ENCODE measurements at regions not wholly inside any gene's neighbourhood (a gene's known extent, or its start where the extent isn't known, plus 50 kb on each side); places are given as distances from the start of the nearest gene placed in this dataset.

DNA sequence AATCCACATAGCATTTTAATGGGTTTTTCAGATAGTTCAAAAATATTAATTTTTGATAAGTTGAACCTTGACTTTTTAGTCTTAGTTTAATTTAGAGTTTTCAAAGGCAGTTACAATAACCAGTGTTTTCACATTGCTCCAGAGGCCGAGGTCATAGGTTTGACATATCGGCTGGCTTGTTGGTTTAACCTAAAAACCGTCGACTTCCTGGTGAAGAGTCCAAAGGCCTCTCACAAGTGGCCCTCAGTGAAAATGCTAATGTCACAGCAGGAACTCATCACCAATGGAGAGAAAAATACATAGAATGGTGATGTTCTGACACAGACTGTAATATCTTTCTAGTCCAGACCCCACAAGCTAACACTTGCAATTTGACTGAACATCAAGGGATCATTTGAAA lies 642.3 kb downstream of the PLOD2 start:
- Mint-ChIP-seq H3K36me3 (ENCODE audit: low read depth) (peaks cover 5% of the 10 kb centered on the region; the same call in 2 of the 3 replicates), H3K9me3 (no peaks in the 10 kb centered on the region; the same call in 2 of the 3 replicates), H3K27me3 (ENCODE audit: insufficient read depth, low read depth, poor library complexity) (peaks cover 2% of the 10 kb centered on the region), H3K27ac (no peak overlapping the region), H3K4me1 (peaks cover 9% of the 10 kb centered on the region), H3K4me3 (no peak overlapping the region)
- Histone ChIP-seq H3K4me1 (ENCODE audit: insufficient read depth) (peaks cover 8% of the 10 kb centered on the region; the same call in 1 of the 2 replicates), H3K4me3 (no peak overlapping the region), H2AFZ (no peak overlapping the region), H3K27ac (ENCODE audit: low read depth) (no peak overlapping the region), H3K36me3 (ENCODE audit: insufficient read depth) (no peaks in the 10 kb centered on the region), H3K27me3 (ENCODE audit: insufficient read depth) (no peaks in the 10 kb centered on the region), H3K79me2 (replicated peaks; ENCODE audit: insufficient read depth) (no peaks in the 10 kb centered on the region), H3K4me2 (peak overlapping the region; percentile 20; the same call in 1 of the 2 replicates), H4K20me1 (replicated peaks; ENCODE audit: insufficient read depth) (no peaks in the 10 kb centered on the region), H3F3A (replicated peaks; ENCODE audit: low read depth) (no peaks in the 10 kb centered on the region), H3K9me2 (ENCODE audit: insufficient read depth) (peaks cover 13% of the 10 kb centered on the region)
- no peak for ATAC-seq
- TF ChIP-seq, protein P1, sequence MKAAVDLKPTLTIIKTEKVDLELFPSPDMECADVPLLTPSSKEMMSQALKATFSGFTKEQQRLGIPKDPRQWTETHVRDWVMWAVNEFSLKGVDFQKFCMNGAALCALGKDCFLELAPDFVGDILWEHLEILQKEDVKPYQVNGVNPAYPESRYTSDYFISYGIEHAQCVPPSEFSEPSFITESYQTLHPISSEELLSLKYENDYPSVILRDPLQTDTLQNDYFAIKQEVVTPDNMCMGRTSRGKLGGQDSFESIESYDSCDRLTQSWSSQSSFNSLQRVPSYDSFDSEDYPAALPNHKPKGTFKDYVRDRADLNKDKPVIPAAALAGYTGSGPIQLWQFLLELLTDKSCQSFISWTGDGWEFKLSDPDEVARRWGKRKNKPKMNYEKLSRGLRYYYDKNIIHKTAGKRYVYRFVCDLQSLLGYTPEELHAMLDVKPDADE (IDR thresholded peaks at IDR 0.05) = no peak
- TF ChIP-seq EZH2phosphoT487 (IDR thresholded peaks at IDR 0.05; ENCODE audit: unreplicated experiment) (no peak), EZH2 (IDR thresholded peaks at IDR 0.05; ENCODE audit: low read depth, unreplicated experiment) (no peak), JUNB (IDR thresholded peaks at IDR 0.05; ENCODE audit: unreplicated experiment) (no peak), CREB1 (CRISPR knock-in tag; IDR thresholded peaks at IDR 0.05; ENCODE audit: low read depth) (no peak), ZNF331 (CRISPR knock-in tag; IDR thresholded peaks at IDR 0.05; ENCODE audit: low read depth) (no peak)
- DNase-seq (ENCODE audit: low spot score) = peak; percentile 9

DNA sequence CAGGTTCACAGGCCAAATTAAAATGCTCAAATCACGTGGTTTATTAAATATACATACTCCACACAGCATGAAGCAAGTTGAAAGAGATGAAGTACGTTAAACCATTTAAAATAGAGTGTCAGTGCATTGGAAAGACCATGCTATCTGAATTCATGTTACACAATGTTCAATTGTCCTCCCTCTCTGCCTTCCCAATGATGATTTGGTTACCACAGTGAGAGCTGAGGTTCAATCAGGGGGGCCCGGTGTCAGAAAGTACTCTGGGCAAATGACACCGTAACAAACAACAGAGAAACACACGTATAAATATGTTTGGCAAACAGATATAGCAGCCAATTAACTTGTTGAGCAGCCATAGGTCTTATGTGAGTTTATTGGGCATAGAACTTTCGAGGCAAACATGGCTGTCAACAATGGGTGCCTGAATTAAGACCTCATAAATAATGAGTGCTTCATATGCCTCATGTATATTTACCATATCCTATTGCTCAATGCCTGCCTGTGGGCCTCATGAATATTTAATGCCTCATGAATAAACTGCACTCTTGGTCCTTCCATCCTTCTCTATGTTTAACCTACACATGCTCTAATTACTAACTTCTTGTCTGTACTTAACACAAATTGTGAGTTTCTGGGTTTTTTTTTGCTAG lies 641.5 kb downstream of the PLOD2 start:
- Mint-ChIP-seq H3K4me3 (no peak overlapping the region), H3K4me1 (peaks cover 9% of the 10 kb centered on the region), H3K36me3 (ENCODE audit: low read depth) (peaks cover 5% of the 10 kb centered on the region; the same call in 2 of the 3 replicates), H3K9me3 (no peaks in the 10 kb centered on the region; the same call in 2 of the 3 replicates), H3K27me3 (ENCODE audit: insufficient read depth, low read depth, poor library complexity) (peaks cover 2% of the 10 kb centered on the region), H3K27ac (no peak overlapping the region)
- TF ChIP-seq, protein P2, sequence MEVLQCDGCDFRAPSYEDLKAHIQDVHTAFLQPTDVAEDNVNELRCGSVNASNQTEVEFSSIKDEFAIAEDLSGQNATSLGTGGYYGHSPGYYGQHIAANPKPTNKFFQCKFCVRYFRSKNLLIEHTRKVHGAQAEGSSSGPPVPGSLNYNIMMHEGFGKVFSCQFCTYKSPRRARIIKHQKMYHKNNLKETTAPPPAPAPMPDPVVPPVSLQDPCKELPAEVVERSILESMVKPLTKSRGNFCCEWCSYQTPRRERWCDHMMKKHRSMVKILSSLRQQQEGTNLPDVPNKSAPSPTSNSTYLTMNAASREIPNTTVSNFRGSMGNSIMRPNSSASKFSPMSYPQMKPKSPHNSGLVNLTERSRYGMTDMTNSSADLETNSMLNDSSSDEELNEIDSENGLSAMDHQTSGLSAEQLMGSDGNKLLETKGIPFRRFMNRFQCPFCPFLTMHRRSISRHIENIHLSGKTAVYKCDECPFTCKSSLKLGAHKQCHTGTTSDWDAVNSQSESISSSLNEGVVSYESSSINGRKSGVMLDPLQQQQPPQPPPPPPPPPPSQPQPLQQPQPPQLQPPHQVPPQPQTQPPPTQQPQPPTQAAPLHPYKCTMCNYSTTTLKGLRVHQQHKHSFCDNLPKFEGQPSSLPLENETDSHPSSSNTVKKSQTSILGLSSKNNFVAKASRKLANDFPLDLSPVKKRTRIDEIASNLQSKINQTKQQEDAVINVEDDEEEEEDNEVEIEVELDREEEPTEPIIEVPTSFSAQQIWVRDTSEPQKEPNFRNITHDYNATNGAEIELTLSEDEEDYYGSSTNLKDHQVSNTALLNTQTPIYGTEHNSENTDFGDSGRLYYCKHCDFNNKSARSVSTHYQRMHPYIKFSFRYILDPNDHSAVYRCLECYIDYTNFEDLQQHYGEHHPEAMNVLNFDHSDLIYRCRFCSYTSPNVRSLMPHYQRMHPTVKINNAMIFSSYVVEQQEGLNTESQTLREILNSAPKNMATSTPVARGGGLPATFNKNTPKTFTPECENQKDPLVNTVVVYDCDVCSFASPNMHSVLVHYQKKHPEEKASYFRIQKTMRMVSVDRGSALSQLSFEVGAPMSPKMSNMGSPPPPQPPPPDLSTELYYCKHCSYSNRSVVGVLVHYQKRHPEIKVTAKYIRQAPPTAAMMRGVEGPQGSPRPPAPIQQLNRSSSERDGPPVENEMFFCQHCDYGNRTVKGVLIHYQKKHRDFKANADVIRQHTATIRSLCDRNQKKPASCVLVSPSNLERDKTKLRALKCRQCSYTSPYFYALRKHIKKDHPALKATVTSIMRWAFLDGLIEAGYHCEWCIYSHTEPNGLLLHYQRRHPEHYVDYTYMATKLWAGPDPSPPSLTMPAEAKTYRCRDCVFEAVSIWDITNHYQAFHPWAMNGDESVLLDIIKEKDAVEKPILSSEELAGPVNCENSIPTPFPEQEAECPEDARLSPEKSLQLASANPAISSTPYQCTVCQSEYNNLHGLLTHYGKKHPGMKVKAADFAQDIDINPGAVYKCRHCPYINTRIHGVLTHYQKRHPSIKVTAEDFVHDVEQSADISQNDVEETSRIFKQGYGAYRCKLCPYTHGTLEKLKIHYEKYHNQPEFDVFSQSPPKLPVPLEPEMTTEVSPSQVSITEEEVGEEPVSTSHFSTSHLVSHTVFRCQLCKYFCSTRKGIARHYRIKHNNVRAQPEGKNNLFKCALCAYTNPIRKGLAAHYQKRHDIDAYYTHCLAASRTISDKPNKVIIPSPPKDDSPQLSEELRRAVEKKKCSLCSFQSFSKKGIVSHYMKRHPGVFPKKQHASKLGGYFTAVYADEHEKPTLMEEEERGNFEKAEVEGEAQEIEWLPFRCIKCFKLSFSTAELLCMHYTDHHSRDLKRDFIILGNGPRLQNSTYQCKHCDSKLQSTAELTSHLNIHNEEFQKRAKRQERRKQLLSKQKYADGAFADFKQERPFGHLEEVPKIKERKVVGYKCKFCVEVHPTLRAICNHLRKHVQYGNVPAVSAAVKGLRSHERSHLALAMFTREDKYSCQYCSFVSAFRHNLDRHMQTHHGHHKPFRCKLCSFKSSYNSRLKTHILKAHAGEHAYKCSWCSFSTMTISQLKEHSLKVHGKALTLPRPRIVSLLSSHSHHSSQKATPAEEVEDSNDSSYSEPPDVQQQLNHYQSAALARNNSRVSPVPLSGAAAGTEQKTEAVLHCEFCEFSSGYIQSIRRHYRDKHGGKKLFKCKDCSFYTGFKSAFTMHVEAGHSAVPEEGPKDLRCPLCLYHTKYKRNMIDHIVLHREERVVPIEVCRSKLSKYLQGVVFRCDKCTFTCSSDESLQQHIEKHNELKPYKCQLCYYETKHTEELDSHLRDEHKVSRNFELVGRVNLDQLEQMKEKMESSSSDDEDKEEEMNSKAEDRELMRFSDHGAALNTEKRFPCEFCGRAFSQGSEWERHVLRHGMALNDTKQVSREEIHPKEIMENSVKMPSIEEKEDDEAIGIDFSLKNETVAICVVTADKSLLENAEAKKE (CRISPR knock-in tag; IDR thresholded peaks at IDR 0.05) = no peak
- TF ChIP-seq ZNF114 (CRISPR knock-in tag; IDR thresholded peaks at IDR 0.05) (no peak), NANOG (IDR thresholded peaks at IDR 0.05; ENCODE audit: borderline replicate concordance) (no peak)
- Histone ChIP-seq H3K27me3 (ENCODE audit: insufficient read depth) (no peaks in the 10 kb centered on the region), H3K4me2 (peak overlapping the region; percentile 20; the same call in 1 of the 2 replicates), H3K4me3 (no peak overlapping the region), H3K27ac (ENCODE audit: low read depth) (no peak overlapping the region), H2AFZ (no peak overlapping the region), H3K9me2 (ENCODE audit: insufficient read depth) (peaks cover 7% of the 10 kb centered on the region; the same call in 1 of the 2 replicates), H4K20me1 (replicated peaks; ENCODE audit: insufficient read depth) (no peaks in the 10 kb centered on the region), H3K36me3 (ENCODE audit: insufficient read depth) (no peaks in the 10 kb centered on the region), H3K79me2 (replicated peaks; ENCODE audit: insufficient read depth) (no peaks in the 10 kb centered on the region), H3K4me1 (ENCODE audit: insufficient read depth) (peaks cover 8% of the 10 kb centered on the region; the same call in 1 of the 2 replicates), H3F3A (replicated peaks; ENCODE audit: low read depth) (no peaks in the 10 kb centered on the region)
- DNase-seq (ENCODE audit: low spot score) (no peak), ATAC-seq (no peak)
